ENCODE measurements at regions not wholly inside any gene's neighbourhood (a gene's known extent, or its start where the extent isn't known, plus 50 kb on each side); places are given as distances from the start of the nearest gene placed in this dataset.

- TF ChIP-seq, protein P1, sequence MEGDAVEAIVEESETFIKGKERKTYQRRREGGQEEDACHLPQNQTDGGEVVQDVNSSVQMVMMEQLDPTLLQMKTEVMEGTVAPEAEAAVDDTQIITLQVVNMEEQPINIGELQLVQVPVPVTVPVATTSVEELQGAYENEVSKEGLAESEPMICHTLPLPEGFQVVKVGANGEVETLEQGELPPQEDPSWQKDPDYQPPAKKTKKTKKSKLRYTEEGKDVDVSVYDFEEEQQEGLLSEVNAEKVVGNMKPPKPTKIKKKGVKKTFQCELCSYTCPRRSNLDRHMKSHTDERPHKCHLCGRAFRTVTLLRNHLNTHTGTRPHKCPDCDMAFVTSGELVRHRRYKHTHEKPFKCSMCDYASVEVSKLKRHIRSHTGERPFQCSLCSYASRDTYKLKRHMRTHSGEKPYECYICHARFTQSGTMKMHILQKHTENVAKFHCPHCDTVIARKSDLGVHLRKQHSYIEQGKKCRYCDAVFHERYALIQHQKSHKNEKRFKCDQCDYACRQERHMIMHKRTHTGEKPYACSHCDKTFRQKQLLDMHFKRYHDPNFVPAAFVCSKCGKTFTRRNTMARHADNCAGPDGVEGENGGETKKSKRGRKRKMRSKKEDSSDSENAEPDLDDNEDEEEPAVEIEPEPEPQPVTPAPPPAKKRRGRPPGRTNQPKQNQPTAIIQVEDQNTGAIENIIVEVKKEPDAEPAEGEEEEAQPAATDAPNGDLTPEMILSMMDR (conservative IDR thresholded peaks at IDR 0.05; ENCODE audit: low read depth, low read length), result no peak
- no peak for TF ChIP-seq EZH2 (IDR thresholded peaks at IDR 0.05; ENCODE audit: borderline replicate concordance, low read depth, low read length, poor library complexity, severe bottlenecking)
Measured at GRCh38 chr2:146561996-146562395, 1282.8 kb upstream of the ACVR2A start.
